ENCODE measurements at regions not wholly inside any gene's neighbourhood (a gene's known extent, or its start where the extent isn't known, plus 50 kb on each side); places are given as distances from the start of the nearest gene placed in this dataset.

- no peak for DNase-seq
These were observed 50.7 kb upstream of the TOX2 start for GRCh38 chr20:43863821-43864544.

DNA sequence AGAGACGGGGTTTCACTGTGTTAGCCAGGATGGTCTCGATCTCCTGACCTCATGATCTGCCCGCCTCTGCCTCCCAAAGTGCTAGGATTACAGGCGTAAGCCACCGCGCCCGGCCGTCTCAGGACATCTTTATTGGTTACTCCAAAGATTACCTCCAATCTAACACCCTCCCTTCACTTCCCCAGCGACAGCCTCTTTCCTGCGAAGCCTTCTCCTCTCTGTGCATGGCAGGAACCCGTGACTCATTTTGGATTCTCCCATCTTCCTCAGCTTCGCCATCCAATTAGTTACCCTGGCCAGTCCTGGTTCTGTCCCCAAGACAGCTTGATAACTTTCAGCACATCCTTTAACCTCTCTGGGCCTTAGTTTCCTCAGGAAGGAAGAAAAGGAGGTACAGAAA is 51.3 kb upstream of the TOX2 start:
- DNase-seq = no peak

DNA sequence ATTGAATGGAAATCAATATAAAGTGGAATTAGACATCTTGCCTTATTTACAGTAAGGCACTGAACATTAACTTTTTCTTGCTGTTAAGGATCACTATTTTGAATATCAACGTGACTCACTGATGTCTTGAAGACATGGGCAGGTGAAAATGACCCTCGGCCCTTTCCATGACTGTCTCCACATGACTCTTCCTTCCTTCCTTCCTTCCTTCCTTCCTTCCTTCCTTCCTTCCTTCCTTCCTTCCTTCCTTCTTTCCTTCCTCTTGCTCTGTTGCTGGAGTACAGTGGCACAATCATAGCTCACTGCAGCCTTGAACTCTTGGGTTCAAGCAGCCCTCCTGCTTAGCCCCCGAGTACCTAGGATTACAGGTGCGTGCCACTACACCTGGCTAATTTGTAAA is 52.2 kb upstream of the TOX2 start:
- DNase-seq = no peak

GRCh38 chr20:43859994-43860393 is 54.7 kb upstream of the TOX2 start:
- no peak for DNase-seq

- DNase-seq = no peak
These were observed 56.7 kb upstream of the TOX2 start for GRCh38 chr20:43857932-43858331.

DNA sequence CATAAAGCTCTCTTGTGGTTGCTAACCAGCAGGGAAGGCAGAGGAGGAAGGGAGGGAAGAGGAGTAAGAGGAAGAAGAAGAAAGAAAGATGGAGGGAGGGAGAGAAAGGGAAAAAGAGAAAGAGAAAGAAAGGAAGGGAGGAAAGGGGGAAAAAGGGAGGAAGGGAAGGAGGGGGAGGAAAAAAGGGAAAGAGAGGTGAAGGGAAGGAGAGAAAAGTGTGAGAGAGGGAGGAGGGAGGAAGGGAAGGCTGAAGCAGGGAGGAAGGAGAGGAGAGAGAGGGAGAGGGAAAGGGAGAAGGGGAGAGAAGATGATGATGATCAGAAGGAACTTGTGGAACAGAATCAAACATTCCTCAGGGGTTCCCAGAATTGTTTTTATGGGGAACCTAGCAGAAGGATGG is 57.5 kb upstream of the TOX2 start:
- no peak for DNase-seq

GRCh38 chr20:43855803-43856202 is 58.8 kb upstream of the TOX2 start:
- DNase-seq = no peak

GRCh38 chr20:43853918-43854317 is 60.7 kb upstream of the TOX2 start:
- DNase-seq = no peak

DNA sequence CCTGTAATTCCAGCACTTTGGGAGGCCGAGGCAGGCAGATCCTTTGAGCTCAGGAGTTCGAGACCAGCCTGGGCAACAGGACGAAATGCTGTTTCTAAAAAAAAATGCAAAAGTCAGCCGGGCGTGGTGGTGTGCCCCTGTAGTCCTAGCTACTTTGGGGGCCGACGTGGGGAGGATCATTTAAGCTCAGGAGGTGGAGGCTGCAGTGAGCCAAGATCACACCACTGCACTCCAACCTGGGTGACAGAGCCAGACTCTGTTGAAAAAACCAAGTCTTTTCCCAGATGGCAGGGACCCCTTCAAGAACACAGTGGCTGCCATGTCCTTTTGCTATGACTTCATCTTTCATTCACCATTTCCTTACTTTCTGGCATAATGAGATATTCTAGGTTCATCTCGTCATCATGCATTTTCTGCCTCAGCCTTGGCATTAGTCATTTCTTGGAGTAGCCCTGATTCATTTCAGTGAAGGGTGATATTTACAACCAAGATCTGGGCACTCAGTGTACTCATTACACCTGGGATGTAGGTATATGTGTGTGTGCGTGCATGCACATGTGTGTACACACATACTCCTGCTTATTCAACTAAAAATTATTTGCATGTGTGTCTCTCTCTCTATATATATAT is 61.4 kb upstream of the TOX2 start:
- DNase-seq = no peak

DNA sequence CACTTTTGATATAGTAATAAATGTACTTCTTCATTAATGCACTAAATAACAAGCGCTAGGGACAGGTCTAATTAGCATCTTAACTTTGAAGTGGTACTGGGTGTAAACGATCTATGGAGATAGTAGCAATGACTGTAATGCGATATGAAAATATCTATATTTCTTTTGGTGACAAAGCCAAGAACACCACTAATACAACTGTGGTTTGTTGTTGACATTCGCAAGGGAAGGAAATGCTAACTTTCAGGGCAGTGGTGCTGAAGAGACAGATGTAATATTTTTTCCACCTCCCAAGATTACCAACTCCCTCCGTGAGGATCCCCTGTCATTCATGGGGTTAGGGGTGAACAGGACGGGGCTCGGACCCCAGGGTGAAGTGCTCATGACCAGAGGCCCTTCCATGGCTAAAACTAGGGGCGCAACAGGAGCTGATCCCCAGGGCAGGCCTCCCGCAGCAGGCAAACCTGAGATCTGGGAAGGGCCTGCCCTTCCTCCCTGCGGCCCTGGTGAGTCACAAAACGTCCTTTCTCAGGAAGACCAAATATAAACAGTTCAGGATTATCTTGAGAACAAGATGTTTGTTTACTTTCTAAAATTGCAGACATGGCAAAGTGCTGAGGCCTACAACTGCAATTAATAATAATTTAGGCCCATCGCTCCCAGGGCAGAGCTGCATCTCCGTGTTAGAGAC is 65.0 kb upstream of the TOX2 start:
- no peak for DNase-seq

DNA sequence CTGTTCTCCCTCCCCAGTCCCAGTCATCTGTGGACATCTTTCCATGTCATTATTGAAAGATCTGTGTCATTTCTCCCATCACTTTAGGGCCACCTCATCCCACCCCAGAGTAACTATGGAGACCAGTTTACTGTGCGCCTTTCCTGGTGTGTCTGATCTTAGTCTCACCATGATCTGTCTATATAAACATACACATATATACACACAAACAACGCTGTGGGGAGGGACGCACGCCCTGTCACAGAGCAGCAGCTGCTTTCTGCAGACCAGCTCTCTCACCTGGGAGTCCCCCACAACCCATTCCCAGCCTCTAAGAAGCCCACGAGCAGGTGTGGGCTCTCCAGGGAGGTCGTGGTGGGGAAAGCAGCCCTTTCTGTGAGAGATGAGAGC is 68.1 kb upstream of the TOX2 start:
- no peak for DNase-seq

GRCh38 chr20:43844778-43845614 is 69.7 kb upstream of the TOX2 start:
- no peak for DNase-seq

- DNase-seq = no peak
These were observed 70.5 kb upstream of the TOX2 start for GRCh38 chr20:43843965-43844660.

- DNase-seq = no peak
These were observed 71.3 kb upstream of the TOX2 start for GRCh38 chr20:43843096-43843964.

GRCh38 chr20:43842126-43843020 is 72.3 kb upstream of the TOX2 start:
- no peak for DNase-seq

DNA sequence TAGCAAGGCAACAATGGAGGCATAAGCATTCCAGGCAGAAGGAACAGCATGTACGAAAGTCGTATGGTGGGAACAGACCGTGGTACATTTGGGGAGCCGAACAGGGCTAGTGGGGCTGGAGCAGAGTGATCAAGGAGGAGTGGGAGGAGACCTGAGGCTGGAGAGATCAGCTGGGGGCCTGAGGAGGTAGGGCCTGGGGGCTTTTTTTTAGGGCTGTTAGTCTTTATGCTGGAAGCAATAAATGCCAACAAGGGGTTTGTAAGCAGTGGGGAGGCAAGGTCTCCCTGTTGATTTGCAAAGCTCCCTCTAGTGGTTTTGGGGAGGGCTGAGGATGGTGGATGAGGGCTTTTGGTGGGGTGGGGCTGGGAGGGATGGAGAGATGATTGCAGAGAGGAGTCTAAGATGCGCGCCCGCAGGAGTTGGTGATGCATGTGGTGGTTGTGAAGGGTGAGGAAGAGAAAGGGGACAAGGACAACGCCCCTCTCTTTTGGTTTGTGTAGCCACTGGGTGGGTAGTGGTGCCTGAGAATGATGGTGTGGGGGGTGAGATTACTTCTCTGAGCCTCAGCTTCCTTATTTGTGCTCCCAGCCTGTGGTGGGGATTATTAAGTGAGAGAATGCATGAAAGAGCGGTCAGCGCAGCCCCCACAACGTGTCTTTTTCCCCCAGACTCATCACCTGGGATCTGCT is 74.1 kb upstream of the TOX2 start:
- no peak for DNase-seq

- DNase-seq = no peak
These were observed 74.9 kb upstream of the TOX2 start for GRCh38 chr20:43839793-43840199.

GRCh38 chr20:43838703-43839060 is 76.0 kb upstream of the TOX2 start:
- DNase-seq = no peak

DNA sequence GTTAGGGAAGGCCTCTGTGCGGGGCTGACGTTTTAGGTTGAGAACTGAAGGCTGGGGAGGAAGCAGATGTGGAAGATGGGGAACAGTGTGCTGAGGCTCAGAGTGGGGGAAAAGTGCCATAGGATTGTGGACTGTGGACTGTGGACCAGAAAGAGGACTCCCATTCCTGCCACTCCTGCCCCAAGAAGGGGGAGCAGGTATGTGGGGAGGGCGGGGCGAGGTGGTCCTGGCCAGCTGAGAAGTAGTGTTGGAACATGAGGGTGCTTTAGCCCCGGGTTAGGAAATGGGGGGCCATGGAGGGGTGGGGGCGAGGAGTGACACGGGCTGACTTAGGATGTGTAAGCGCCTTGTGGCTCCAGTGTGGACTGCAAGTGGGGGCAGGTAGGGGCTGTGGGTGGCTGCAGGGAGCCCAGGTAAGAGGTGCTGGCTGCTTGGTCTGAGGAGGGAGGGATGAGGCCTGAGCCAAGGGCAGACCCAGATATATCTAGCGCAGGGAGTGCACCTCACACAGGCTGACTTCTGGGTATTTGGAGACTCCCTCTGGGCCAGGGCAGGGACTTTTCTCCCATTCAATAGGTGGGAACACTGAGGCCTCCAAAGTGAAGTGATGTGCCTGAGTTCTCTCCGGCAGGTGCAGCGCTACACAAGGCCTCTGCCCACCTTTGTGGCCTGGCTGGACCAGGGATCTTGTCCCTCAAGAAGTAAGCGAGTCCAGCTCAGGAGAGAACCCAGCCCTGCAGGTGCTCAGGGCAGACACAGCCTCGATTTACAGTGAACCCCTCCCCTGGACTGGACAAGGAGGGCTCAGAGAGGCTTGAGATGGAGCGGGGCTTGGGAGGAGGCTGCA is 76.6 kb upstream of the TOX2 start:
- no peak for DNase-seq

Data from NCI-H526 treated with DMSO at 0.1 percent for 48 hours (cell line).